ENCODE measurements at regions not wholly inside any gene's neighbourhood (a gene's known extent, or its start where the extent isn't known, plus 50 kb on each side); places are given as distances from the start of the nearest gene placed in this dataset.

DNA sequence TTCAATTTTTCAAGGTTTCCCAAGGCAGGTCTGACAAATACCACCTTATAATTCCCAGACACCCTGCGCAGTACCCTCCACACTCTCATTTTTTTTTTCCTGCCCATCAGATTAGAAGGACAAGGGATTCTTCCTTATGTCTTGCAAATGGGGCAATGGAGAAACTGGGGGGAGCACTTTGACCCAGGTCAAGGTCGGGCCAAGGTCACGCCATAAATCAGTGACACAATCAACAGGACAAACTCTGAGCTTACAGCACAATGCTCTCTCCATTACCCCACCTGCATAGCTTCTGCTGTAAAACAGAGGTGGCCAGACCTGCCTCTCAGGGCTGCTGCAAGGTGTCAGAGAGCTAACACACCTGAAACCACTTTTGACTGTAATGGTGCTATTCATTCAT lies 254.4 kb upstream of the ZMIZ1 start:
- H3K36me3 Mint-ChIP-seq (ENCODE audit: low read depth, unreplicated experiment), result no peaks in the 10 kb centered on the region
- H3K27ac Mint-ChIP-seq (ENCODE audit: unreplicated experiment), result no peak overlapping the region

GRCh38 chr10:78815702-78816334 lies 252.9 kb upstream of the ZMIZ1 start:
- peaks cover 6% of the 10 kb centered on the region for H3K4me1 Mint-ChIP-seq (ENCODE audit: unreplicated experiment)
- no peaks in the 10 kb centered on the region for H3K36me3 Mint-ChIP-seq (ENCODE audit: low read depth, unreplicated experiment)
- no peaks in the 10 kb centered on the region for H3K27me3 Mint-ChIP-seq (ENCODE audit: unreplicated experiment)
- no peak for TF ChIP-seq CTCF (IDR thresholded peaks at IDR 0.05; ENCODE audit: unreplicated experiment)
- no peak overlapping the region for H3K4me3 Mint-ChIP-seq (ENCODE audit: unreplicated experiment)
- DNase-seq (ENCODE audit: low spot score), result no peak
- no peaks in the 10 kb centered on the region for H3K9me3 Mint-ChIP-seq (ENCODE audit: unreplicated experiment)
- no peak overlapping the region for H3K27ac Mint-ChIP-seq (ENCODE audit: unreplicated experiment)

More for the DNA sequence above, 254.4 kb upstream of the ZMIZ1 start:
- Mint-ChIP-seq H3K4me3 (ENCODE audit: unreplicated experiment) (no peak overlapping the region), H3K4me1 (ENCODE audit: unreplicated experiment) (no peaks in the 10 kb centered on the region), H3K9me3 (ENCODE audit: unreplicated experiment) (no peaks in the 10 kb centered on the region), H3K27me3 (ENCODE audit: unreplicated experiment) (peaks cover 5% of the 10 kb centered on the region)
- TF ChIP-seq CTCF (IDR thresholded peaks at IDR 0.05; ENCODE audit: unreplicated experiment), result no peak
- no peak for DNase-seq (ENCODE audit: low spot score)

GRCh38 chr10:78817361-78817760 lies 251.4 kb upstream of the ZMIZ1 start:
- Mint-ChIP-seq H3K4me3 (ENCODE audit: unreplicated experiment) (no peak overlapping the region), H3K36me3 (ENCODE audit: low read depth, unreplicated experiment) (no peaks in the 10 kb centered on the region), H3K27me3 (ENCODE audit: unreplicated experiment) (no peaks in the 10 kb centered on the region), H3K4me1 (ENCODE audit: unreplicated experiment) (peaks cover 6% of the 10 kb centered on the region), H3K27ac (ENCODE audit: unreplicated experiment) (no peak overlapping the region), H3K9me3 (ENCODE audit: unreplicated experiment) (no peaks in the 10 kb centered on the region)
- TF ChIP-seq CTCF (IDR thresholded peaks at IDR 0.05; ENCODE audit: unreplicated experiment), result no peak
- no peak for DNase-seq (ENCODE audit: low spot score)

DNA sequence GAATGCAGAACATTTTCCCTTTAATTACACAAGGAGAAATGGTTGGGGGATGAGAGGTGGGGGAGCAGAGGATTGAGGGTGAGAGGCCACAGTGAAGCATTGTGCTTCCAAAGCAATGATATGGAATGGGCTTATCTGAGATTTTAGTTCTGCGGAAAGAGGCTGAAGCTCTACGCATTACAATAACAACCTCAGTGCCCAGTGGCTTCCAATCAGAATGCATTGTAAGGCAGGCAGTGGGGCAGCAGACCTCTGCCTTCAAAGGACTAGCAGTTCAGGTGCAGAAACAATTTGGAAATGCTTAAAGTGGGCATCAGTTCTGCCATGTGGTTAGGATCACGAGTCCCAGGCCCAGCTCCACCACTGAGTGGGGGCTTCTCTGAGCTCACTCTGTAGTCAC lies 251.0 kb upstream of the ZMIZ1 start:
- peaks cover 6% of the 10 kb centered on the region for H3K4me1 Mint-ChIP-seq (ENCODE audit: unreplicated experiment)
- H3K27ac Mint-ChIP-seq (ENCODE audit: unreplicated experiment), result no peak overlapping the region
- H3K36me3 Mint-ChIP-seq (ENCODE audit: low read depth, unreplicated experiment), result no peaks in the 10 kb centered on the region
- H3K9me3 Mint-ChIP-seq (ENCODE audit: unreplicated experiment), result no peaks in the 10 kb centered on the region
- no peak overlapping the region for H3K4me3 Mint-ChIP-seq (ENCODE audit: unreplicated experiment)
- no peak for DNase-seq (ENCODE audit: low spot score)
- no peaks in the 10 kb centered on the region for H3K27me3 Mint-ChIP-seq (ENCODE audit: unreplicated experiment)
- no peak for TF ChIP-seq CTCF (IDR thresholded peaks at IDR 0.05; ENCODE audit: unreplicated experiment)

GRCh38 chr10:78819361-78820006 lies 249.3 kb upstream of the ZMIZ1 start:
- H3K27me3 Mint-ChIP-seq (ENCODE audit: unreplicated experiment), result no peaks in the 10 kb centered on the region
- TF ChIP-seq CTCF (IDR thresholded peaks at IDR 0.05; ENCODE audit: unreplicated experiment), result no peak
- no peak for DNase-seq (ENCODE audit: low spot score)
- no peak overlapping the region for H3K27ac Mint-ChIP-seq (ENCODE audit: unreplicated experiment)
- H3K4me3 Mint-ChIP-seq (ENCODE audit: unreplicated experiment), result no peak overlapping the region
- no peaks in the 10 kb centered on the region for H3K36me3 Mint-ChIP-seq (ENCODE audit: low read depth, unreplicated experiment)
- peaks cover 6% of the 10 kb centered on the region for H3K4me1 Mint-ChIP-seq (ENCODE audit: unreplicated experiment)
- H3K9me3 Mint-ChIP-seq (ENCODE audit: unreplicated experiment), result no peaks in the 10 kb centered on the region
